HCT116 (cell line): ENCODE measurements at regions not wholly inside any gene's neighbourhood (a gene's known extent, or its start where the extent isn't known, plus 50 kb on each side); places are given as distances from the start of the nearest gene placed in this dataset.

Source experiments
- ATAC-seq: fragments of 200-7000 bp; cut with Tn5 transposase; 2 replicates; pipeline ENCODE4 v1.9.1; 2020; ENCODE audit warnings: mild to moderate bottlenecking, moderate library complexity
- BruUV-seq: library from RNA; stranded (reverse); fragments of 400-500 nt; replicated peaks from 2 replicates; lab custom pipeline; 2021; lab: Mats Ljungman, UMichigan
- CTCF ChIA-PET: fragments of 300-600 bp; sonication (Branson Sonifier 250); formaldehyde crosslinking; loops from one replicate; lab custom pipeline; 2021; ENCODE audit warnings: antibody characterized with exemption; lab: Charles Lee
- POLR2A ChIA-PET: fragments of 300-600, 350-600 bp; sonication (Branson Sonifier 250); formaldehyde crosslinking; loops from one replicate; lab custom pipeline; 2021; ENCODE audit warnings: antibody characterized with exemption; lab: Charles Lee
- RAD21 ChIA-PET, 2 experiments: fragments of 300-600 bp; sonication (Branson Sonifier 250); formaldehyde crosslinking; loops; one replicate each; lab custom pipeline; 2023; ENCODE audit warnings: low total read pairs in 2 of 2; ENCODE audit not compliant: uncharacterized antibody in 2 of 2, unreplicated experiment in 2 of 2, low non-redundant PET in 1 of 2; lab: Charles Lee
- DNase-seq: peaks from one replicate; pipeline ENCODE4 v3.0.0-alpha.2; 2010; ENCODE audit warnings: low read depth, low spot score
- H2AFZ ChIP-seq: fragments of 200-600 bp; shearing (Covaris generic), sonication (generic); 2 replicates; pipeline ENCODE4 v1.6.1; 2017; ENCODE audit warnings: low read depth, mixed run types, mixed read lengths, antibody characterized with exemption, low read length; ENCODE audit not compliant: poor library complexity, severe bottlenecking
- H3K27ac ChIP-seq: 2 replicates; pipeline ENCODE4 v1.5.1; 2012; ENCODE audit warnings: low read depth, low read length
- H3K27me3 ChIP-seq: fragments of 200-600 bp; sonication (generic); 2 replicates; pipeline ENCODE4 v1.6.1; 2016; ENCODE audit warnings: mixed run types, low read length, mixed read lengths; ENCODE audit not compliant: insufficient read depth
- H3K36me3 ChIP-seq, 2 experiments: fragments of 200-500 bp in 1 of 2; fragments of 200-600 bp in 1 of 2; sonication (Bioruptor generic) in 1 of 2; sonication (generic) in 1 of 2; 2 replicates each; pipeline versions ENCODE4 v1.5.1 to v1.6.1; 2014 to 2016; ENCODE audit warnings: low read length in 2 of 2, inconsistent platforms in 1 of 2, mixed read lengths in 1 of 2, mixed run types in 1 of 2; ENCODE audit not compliant: insufficient read depth in 2 of 2, control insufficient read depth in 1 of 2
- H3K4me1 ChIP-seq, 2 experiments: fragments of 200-600 bp in 1 of 2; sonication (generic) in 1 of 2; 2 replicates each; pipeline versions ENCODE4 v1.5.1 to v1.6.1; 2012 to 2017; ENCODE audit warnings: low read length in 2 of 2, inconsistent platforms in 1 of 2, mild to moderate bottlenecking in 1 of 2, mixed read lengths in 1 of 2, mixed run types in 1 of 2, moderate library complexity in 1 of 2; ENCODE audit not compliant: insufficient read depth in 2 of 2, control insufficient read depth in 1 of 2
- H3K4me2 ChIP-seq: fragments of 200-600 bp; sonication (generic); 2 replicates; pipeline ENCODE4 v1.6.1; 2017; ENCODE audit warnings: mixed run types, low read length, mixed read lengths
- H3K4me3 ChIP-seq, 2 experiments: fragments of 200-600 bp in 1 of 2; sonication (generic) in 1 of 2; replicated peaks in 1 of 2; 2 replicates each; pipeline ENCODE4 v1.5.1; 2011 to 2016; ENCODE audit warnings: low read length in 2 of 2, control low read depth in 1 of 2, low read depth in 1 of 2, mild to moderate bottlenecking in 1 of 2, mixed read lengths in 1 of 2, mixed run types in 1 of 2
- H3K79me2 ChIP-seq: fragments of 200-600 bp; sonication (generic); 2 replicates; pipeline ENCODE4 v1.6.1; 2017; ENCODE audit warnings: mild to moderate bottlenecking, mixed run types, low read length, moderate library complexity, mixed read lengths; ENCODE audit not compliant: insufficient read depth
- H3K9ac ChIP-seq: fragments of 200-600 bp; sonication (generic); 2 replicates; pipeline ENCODE4 v1.6.1; 2016; ENCODE audit warnings: low read length, mixed read lengths
- H3K9me2 ChIP-seq: fragments of 200-600 bp; sonication (generic), shearing (Covaris generic); 2 replicates; pipeline ENCODE4 v1.6.1; 2017; ENCODE audit warnings: mixed run types, mild to moderate bottlenecking, moderate library complexity; ENCODE audit not compliant: insufficient read depth
- H3K9me3 ChIP-seq, 2 experiments: fragments of 200-500 bp in 1 of 2; fragments of 200-600 bp in 1 of 2; sonication (Bioruptor generic) in 1 of 2; sonication (generic) in 1 of 2; 2 replicates each; pipeline ENCODE4 v1.6.1; 2014 to 2017; ENCODE audit warnings: low read length in 2 of 2, mixed read lengths in 2 of 2, inconsistent platforms in 1 of 2, low read depth in 1 of 2, mild to moderate bottlenecking in 1 of 2, mixed run types in 1 of 2, moderate library complexity in 1 of 2; ENCODE audit not compliant: control insufficient read depth in 1 of 2, insufficient read depth in 1 of 2
- H4K20me1 ChIP-seq: fragments of 200-600 bp; sonication (generic), shearing (Covaris generic); 2 replicates; pipeline ENCODE4 v1.6.1; 2017; ENCODE audit warnings: mixed run types, mild to moderate bottlenecking, moderate library complexity; ENCODE audit not compliant: insufficient read depth
- EGR1 ChIP-seq: IDR thresholded peaks from 2 replicates; pipeline ENCODE4 v1.6.1; 2012; ENCODE audit warnings: low read depth
- EZH2 ChIP-seq: fragments of 200-600 bp; sonication (generic); IDR thresholded peaks from 2 replicates; pipeline ENCODE4 v1.6.1; 2017; ENCODE audit warnings: antibody characterized with exemption, mixed run types
- FOSL1 ChIP-seq: IDR thresholded peaks from 2 replicates; pipeline ENCODE4 v1.6.1; 2012; ENCODE audit warnings: low read depth
- POLR2A ChIP-seq: IDR thresholded peaks from 2 replicates; pipeline ENCODE4 v1.7.0; 2011; ENCODE audit warnings: borderline replicate concordance; ENCODE audit not compliant: insufficient read depth, insufficient read length; ENCODE audit errors: extremely low read depth
- POLR2AphosphoS5 ChIP-seq: IDR thresholded peaks from 2 replicates; pipeline ENCODE4 v1.6.1; 2011; ENCODE audit warnings: mild to moderate bottlenecking, low read depth, low read length, moderate library complexity
- RAD21 ChIP-seq: IDR thresholded peaks from 2 replicates; pipeline ENCODE4 v1.6.1; 2012; ENCODE audit warnings: low read depth, mild to moderate bottlenecking
- SP1 ChIP-seq: IDR thresholded peaks from 2 replicates; pipeline ENCODE4 v1.6.1; 2012; ENCODE audit warnings: low read depth
- TCF7L2 ChIP-seq: IDR thresholded peaks from 2 replicates; pipeline ENCODE4 v1.7.0; 2011; ENCODE audit warnings: borderline replicate concordance, inconsistent platforms; ENCODE audit not compliant: insufficient read depth, insufficient read length; ENCODE audit errors: extremely low read depth
- ZFX ChIP-seq: fragments of 450-650 bp; IDR thresholded peaks from 2 replicates; pipeline ENCODE4 v1.6.1; 2017
- ZNF274 ChIP-seq: fragments of 200-500 bp; sonication (Bioruptor generic); IDR thresholded peaks from 2 replicates; pipeline ENCODE4 v1.6.1; 2014; ENCODE audit warnings: mild to moderate bottlenecking, low read depth, low read length, inconsistent platforms
- intact Hi-C: fragments of 100-400 bp; cut with micrococcal nuclease; formaldehyde crosslinking; loops from 2 replicates; pipeline ENCODE4 v1.10.0; 2022
- TF ChIP-seq, protein P1 (sequence below): IDR thresholded peaks from 2 replicates; pipeline ENCODE4 v1.6.1; 2012
- TF ChIP-seq, protein P2 (sequence below), 3 experiments: fragments of 200-600 bp in 1 of 3; sonication (generic) in 1 of 3; IDR thresholded peaks in 2 of 3; conservative IDR thresholded peaks in 1 of 3; 2 replicates each; pipeline ENCODE4 v1.5.1; 2012 to 2017; ENCODE audit warnings: low read depth in 2 of 3, low read length in 2 of 3, antibody characterized with exemption in 1 of 3, borderline replicate concordance in 1 of 3, control low read depth in 1 of 3, mild to moderate bottlenecking in 1 of 3, mixed read lengths in 1 of 3, mixed run types in 1 of 3, moderate library complexity in 1 of 3; ENCODE audit not compliant: insufficient read depth in 1 of 3

DNA sequence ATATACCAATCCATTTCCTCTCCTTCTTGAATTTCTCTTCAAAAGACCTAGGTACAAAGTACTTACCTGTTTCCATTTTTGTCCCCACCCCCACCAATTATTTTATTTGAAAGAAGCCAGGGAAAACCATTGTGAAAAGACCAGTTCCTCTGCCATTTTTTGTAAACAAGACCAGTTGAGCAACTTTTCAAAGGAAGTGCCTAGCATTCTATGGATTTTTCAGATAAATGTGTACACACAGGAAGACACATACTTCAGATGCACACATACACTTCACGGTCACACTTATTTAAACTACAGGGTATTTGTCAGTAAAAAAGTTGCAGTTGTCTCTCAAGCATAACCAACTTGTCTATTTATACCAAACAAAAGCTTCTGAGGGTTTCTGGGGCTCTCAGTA lies 587.2 kb upstream of the KLHL4 start:
- no peak overlapping the region for H3K27ac ChIP-seq
- H3K4me2 ChIP-seq = no peak overlapping the region
- intact Hi-C loops = no loop called here
- H3K9me3 ChIP-seq = no peaks in the 10 kb centered on the region
- no peaks in the 10 kb centered on the region for H3K27me3 ChIP-seq
- no peaks in the 10 kb centered on the region for H3K79me2 ChIP-seq
- no peak overlapping the region for H3K4me3 ChIP-seq
- H3K4me1 ChIP-seq = no peaks in the 10 kb centered on the region
- no peak for DNase-seq
- POLR2A ChIA-PET = no interaction called here
- no peak for ATAC-seq
- no peaks in the 10 kb centered on the region for H3K9me2 ChIP-seq
- H3K36me3 ChIP-seq = no peaks in the 10 kb centered on the region
- H4K20me1 ChIP-seq = no peaks in the 10 kb centered on the region
- RAD21 ChIA-PET = no interaction called here
- H2AFZ ChIP-seq = no peak overlapping the region
- no TSS peak for BruUV-seq
- H3K9ac ChIP-seq = no peak overlapping the region
- CTCF ChIA-PET = no interaction called here
- TF ChIP-seq, protein P1, sequence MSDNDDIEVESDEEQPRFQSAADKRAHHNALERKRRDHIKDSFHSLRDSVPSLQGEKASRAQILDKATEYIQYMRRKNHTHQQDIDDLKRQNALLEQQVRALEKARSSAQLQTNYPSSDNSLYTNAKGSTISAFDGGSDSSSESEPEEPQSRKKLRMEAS = no peak
- TF ChIP-seq ZFX = no peak
- no peak for TF ChIP-seq FOSL1
- TF ChIP-seq, protein P2, sequence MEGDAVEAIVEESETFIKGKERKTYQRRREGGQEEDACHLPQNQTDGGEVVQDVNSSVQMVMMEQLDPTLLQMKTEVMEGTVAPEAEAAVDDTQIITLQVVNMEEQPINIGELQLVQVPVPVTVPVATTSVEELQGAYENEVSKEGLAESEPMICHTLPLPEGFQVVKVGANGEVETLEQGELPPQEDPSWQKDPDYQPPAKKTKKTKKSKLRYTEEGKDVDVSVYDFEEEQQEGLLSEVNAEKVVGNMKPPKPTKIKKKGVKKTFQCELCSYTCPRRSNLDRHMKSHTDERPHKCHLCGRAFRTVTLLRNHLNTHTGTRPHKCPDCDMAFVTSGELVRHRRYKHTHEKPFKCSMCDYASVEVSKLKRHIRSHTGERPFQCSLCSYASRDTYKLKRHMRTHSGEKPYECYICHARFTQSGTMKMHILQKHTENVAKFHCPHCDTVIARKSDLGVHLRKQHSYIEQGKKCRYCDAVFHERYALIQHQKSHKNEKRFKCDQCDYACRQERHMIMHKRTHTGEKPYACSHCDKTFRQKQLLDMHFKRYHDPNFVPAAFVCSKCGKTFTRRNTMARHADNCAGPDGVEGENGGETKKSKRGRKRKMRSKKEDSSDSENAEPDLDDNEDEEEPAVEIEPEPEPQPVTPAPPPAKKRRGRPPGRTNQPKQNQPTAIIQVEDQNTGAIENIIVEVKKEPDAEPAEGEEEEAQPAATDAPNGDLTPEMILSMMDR (IDR thresholded peaks at IDR 0.05 in 2 of 3, conservative IDR thresholded peaks at IDR 0.05 in 1 of 3; ENCODE audit: borderline replicate concordance in 1 of 3, insufficient read depth in 1 of 3, low read depth in 2 of 3, low read length in 2 of 3) = no peak
- TF ChIP-seq TCF7L2 = no peak
- TF ChIP-seq POLR2A = no peak
- TF ChIP-seq POLR2AphosphoS5 = no peak
- no peak for TF ChIP-seq EGR1
- TF ChIP-seq SP1 = no peak
- TF ChIP-seq ZNF274 = no peak
- TF ChIP-seq RAD21 = no peak
- TF ChIP-seq EZH2 = no peak
